ENCODE measurements at regions not wholly inside any gene's neighbourhood (a gene's known extent, or its start where the extent isn't known, plus 50 kb on each side); places are given as distances from the start of the nearest gene placed in this dataset.
"Not testable (repeated sequence)": the region's sequence is repeated elsewhere in the genome, so short reads cannot be mapped to it uniquely, and the experiment has no call there.

- H3K27ac ChIP-seq (ENCODE audit: insufficient read depth, low read length, poor library complexity, severe bottlenecking); DNase-seq; H3K36me3 ChIP-seq (ENCODE audit: control insufficient read depth, insufficient read depth, low read length); H3K9me3 ChIP-seq (ENCODE audit: control insufficient read depth, low read length); H3K4me1 ChIP-seq (ENCODE audit: control insufficient read depth, insufficient read depth, low read length, poor library complexity, severe bottlenecking); H3K27me3 ChIP-seq (replicated peaks; ENCODE audit: control insufficient read depth, insufficient read depth, low read length, poor library complexity, severe bottlenecking); H3K4me3 ChIP-seq (ENCODE audit: insufficient read depth, low read depth, low read length, poor library complexity, severe bottlenecking): not testable (repeated sequence)
These were observed 61.2 kb upstream of the ZNF322 start for GRCh38 chr6:26720663-26721218.

- not testable (repeated sequence) for H3K4me1 ChIP-seq (ENCODE audit: control insufficient read depth, insufficient read depth, low read length, poor library complexity, severe bottlenecking); H3K9me3 ChIP-seq (ENCODE audit: control insufficient read depth, low read length); H3K27ac ChIP-seq (ENCODE audit: insufficient read depth, low read length, poor library complexity, severe bottlenecking); H3K4me3 ChIP-seq (ENCODE audit: insufficient read depth, low read depth, low read length, poor library complexity, severe bottlenecking); H3K27me3 ChIP-seq (replicated peaks; ENCODE audit: control insufficient read depth, insufficient read depth, low read length, poor library complexity, severe bottlenecking); DNase-seq; H3K36me3 ChIP-seq (ENCODE audit: control insufficient read depth, insufficient read depth, low read length)
These were observed 70.6 kb upstream of the ZNF322 start for GRCh38 chr6:26730019-26730766.

GRCh38 chr6:26734776-26735472 is 75.4 kb upstream of the ZNF322 start:
- not testable (repeated sequence) for H3K9me3 ChIP-seq (ENCODE audit: control insufficient read depth, low read length); H3K27me3 ChIP-seq (replicated peaks; ENCODE audit: control insufficient read depth, insufficient read depth, low read length, poor library complexity, severe bottlenecking); H3K4me1 ChIP-seq (ENCODE audit: control insufficient read depth, insufficient read depth, low read length, poor library complexity, severe bottlenecking); DNase-seq; H3K36me3 ChIP-seq (ENCODE audit: control insufficient read depth, insufficient read depth, low read length); H3K27ac ChIP-seq (ENCODE audit: insufficient read depth, low read length, poor library complexity, severe bottlenecking); H3K4me3 ChIP-seq (ENCODE audit: insufficient read depth, low read depth, low read length, poor library complexity, severe bottlenecking)

- Histone ChIP-seq H3K9me3 (ENCODE audit: control insufficient read depth, low read length) (no peaks in the 10 kb centered on the region), H3K27me3 (replicated peaks; ENCODE audit: control insufficient read depth, insufficient read depth, low read length, poor library complexity, severe bottlenecking) (peaks cover 11% of the 10 kb centered on the region), H3K36me3 (ENCODE audit: control insufficient read depth, insufficient read depth, low read length) (no peaks in the 10 kb centered on the region), H3K4me1 (ENCODE audit: control insufficient read depth, insufficient read depth, low read length, poor library complexity, severe bottlenecking) (no peaks in the 10 kb centered on the region), H3K27ac (ENCODE audit: insufficient read depth, low read length, poor library complexity, severe bottlenecking) (no peak overlapping the region), H3K4me3 (ENCODE audit: insufficient read depth, low read depth, low read length, poor library complexity, severe bottlenecking) (no peak overlapping the region)
- DNase-seq = no peak
These were observed 80.3 kb upstream of the ZNF322 start for GRCh38 chr6:26739811-26740210.

GRCh38 chr6:26743157-26743821 is 83.7 kb upstream of the ZNF322 start:
- Histone ChIP-seq H3K4me1 (ENCODE audit: control insufficient read depth, insufficient read depth, low read length, poor library complexity, severe bottlenecking) (no peaks in the 10 kb centered on the region), H3K4me3 (ENCODE audit: insufficient read depth, low read depth, low read length, poor library complexity, severe bottlenecking) (no peak overlapping the region), H3K27me3 (replicated peaks; ENCODE audit: control insufficient read depth, insufficient read depth, low read length, poor library complexity, severe bottlenecking) (peaks cover 14% of the 10 kb centered on the region), H3K36me3 (ENCODE audit: control insufficient read depth, insufficient read depth, low read length) (no peaks in the 10 kb centered on the region), H3K9me3 (ENCODE audit: control insufficient read depth, low read length) (no peaks in the 10 kb centered on the region), H3K27ac (ENCODE audit: insufficient read depth, low read length, poor library complexity, severe bottlenecking) (no peak overlapping the region)
- no peak for DNase-seq

GRCh38 chr6:26743941-26744699 is 84.6 kb upstream of the ZNF322 start:
- Histone ChIP-seq H3K27me3 (replicated peaks; ENCODE audit: control insufficient read depth, insufficient read depth, low read length, poor library complexity, severe bottlenecking) (peaks cover 14% of the 10 kb centered on the region), H3K4me1 (ENCODE audit: control insufficient read depth, insufficient read depth, low read length, poor library complexity, severe bottlenecking) (no peaks in the 10 kb centered on the region), H3K4me3 (ENCODE audit: insufficient read depth, low read depth, low read length, poor library complexity, severe bottlenecking) (no peak overlapping the region), H3K9me3 (ENCODE audit: control insufficient read depth, low read length) (no peaks in the 10 kb centered on the region), H3K36me3 (ENCODE audit: control insufficient read depth, insufficient read depth, low read length) (no peaks in the 10 kb centered on the region), H3K27ac (ENCODE audit: insufficient read depth, low read length, poor library complexity, severe bottlenecking) (no peak overlapping the region)
- no peak for DNase-seq

- H3K27ac ChIP-seq (ENCODE audit: insufficient read depth, low read length, poor library complexity, severe bottlenecking); H3K9me3 ChIP-seq (ENCODE audit: control insufficient read depth, low read length); H3K4me1 ChIP-seq (ENCODE audit: control insufficient read depth, insufficient read depth, low read length, poor library complexity, severe bottlenecking); H3K4me3 ChIP-seq (ENCODE audit: insufficient read depth, low read depth, low read length, poor library complexity, severe bottlenecking); H3K36me3 ChIP-seq (ENCODE audit: control insufficient read depth, insufficient read depth, low read length); DNase-seq: not testable (repeated sequence)
- peaks cover 14% of the 10 kb centered on the region for H3K27me3 ChIP-seq (replicated peaks; ENCODE audit: control insufficient read depth, insufficient read depth, low read length, poor library complexity, severe bottlenecking)
These were observed 85.3 kb upstream of the ZNF322 start for GRCh38 chr6:26744837-26745282.

GRCh38 chr6:26745964-26746363 is 86.4 kb upstream of the ZNF322 start:
- H3K27me3 ChIP-seq (replicated peaks; ENCODE audit: control insufficient read depth, insufficient read depth, low read length, poor library complexity, severe bottlenecking) = peaks cover 14% of the 10 kb centered on the region
- not testable (repeated sequence) for H3K9me3 ChIP-seq (ENCODE audit: control insufficient read depth, low read length)

GRCh38 chr6:26749126-26749758 is 89.7 kb upstream of the ZNF322 start:
- not testable (repeated sequence) for DNase-seq; H3K27me3 ChIP-seq (replicated peaks; ENCODE audit: control insufficient read depth, insufficient read depth, low read length, poor library complexity, severe bottlenecking)

More at GRCh38 chr6:26745964-26746363, 86.4 kb upstream of the ZNF322 start:
- not testable (repeated sequence) for DNase-seq; H3K4me3 ChIP-seq (ENCODE audit: insufficient read depth, low read depth, low read length, poor library complexity, severe bottlenecking); H3K4me1 ChIP-seq (ENCODE audit: control insufficient read depth, insufficient read depth, low read length, poor library complexity, severe bottlenecking); H3K27ac ChIP-seq (ENCODE audit: insufficient read depth, low read length, poor library complexity, severe bottlenecking); H3K36me3 ChIP-seq (ENCODE audit: control insufficient read depth, insufficient read depth, low read length)

More at GRCh38 chr6:26749126-26749758, 89.7 kb upstream of the ZNF322 start:
- H3K36me3 ChIP-seq (ENCODE audit: control insufficient read depth, insufficient read depth, low read length); H3K9me3 ChIP-seq (ENCODE audit: control insufficient read depth, low read length); H3K27ac ChIP-seq (ENCODE audit: insufficient read depth, low read length, poor library complexity, severe bottlenecking); H3K4me3 ChIP-seq (ENCODE audit: insufficient read depth, low read depth, low read length, poor library complexity, severe bottlenecking); H3K4me1 ChIP-seq (ENCODE audit: control insufficient read depth, insufficient read depth, low read length, poor library complexity, severe bottlenecking): not testable (repeated sequence)

All from effector memory CD4-positive, alpha-beta T cell (primary cell).